Epithelial cell of proximal tubule (primary cell): ENCODE measurements at regions not wholly inside any gene's neighbourhood (a gene's known extent, or its start where the extent isn't known, plus 50 kb on each side); places are given as distances from the start of the nearest gene placed in this dataset.

Source experiments
- DNase-seq: peaks from one replicate; pipeline ENCODE4 v3.0.0-alpha.2; 2011; ENCODE audit warnings: low read depth
- H3K4me3 ChIP-seq: 2 replicates; pipeline ENCODE4 v1.5.1; 2011; ENCODE audit warnings: low read depth, mild to moderate bottlenecking, low read length
- CTCF ChIP-seq: conservative IDR thresholded peaks from 2 replicates; pipeline ENCODE4 v1.5.1; 2012; ENCODE audit warnings: low read depth, mild to moderate bottlenecking, low read length

- no peak overlapping the region for H3K4me3 ChIP-seq
- DNase-seq: no peak
- no peak for TF ChIP-seq CTCF
These were observed 295.2 kb upstream of the THBS1 start for GRCh38 chr15:39285663-39286062.

DNA sequence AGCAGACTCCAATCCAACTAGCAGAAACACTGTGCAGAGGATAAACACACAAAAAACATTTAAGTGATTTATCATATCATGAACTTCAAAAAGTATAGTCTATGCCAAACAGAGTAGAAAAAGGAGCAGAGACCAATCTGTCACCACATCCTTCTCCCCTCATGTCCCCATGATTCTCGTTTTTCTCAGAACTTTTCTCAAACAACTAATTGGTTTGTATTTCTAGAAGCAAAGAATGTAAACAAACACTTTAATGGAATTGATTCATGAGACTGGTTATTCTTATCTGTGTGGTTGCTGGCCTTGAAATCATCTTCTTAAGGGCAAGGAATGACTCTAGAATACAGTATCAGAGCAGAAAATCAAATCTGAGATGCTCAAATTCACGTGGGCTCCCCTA, 294.2 kb upstream of the THBS1 start:
- H3K4me3 ChIP-seq: no peak overlapping the region
- DNase-seq: no peak
- TF ChIP-seq CTCF: no peak

GRCh38 chr15:39287322-39288195, 293.3 kb upstream of the THBS1 start:
- TF ChIP-seq CTCF: no peak
- H3K4me3 ChIP-seq: no peak overlapping the region
- no peak for DNase-seq

- TF ChIP-seq CTCF: no peak
- no peak for DNase-seq
- H3K4me3 ChIP-seq: no peak overlapping the region
These were observed 290.0 kb upstream of the THBS1 start for GRCh38 chr15:39290711-39291435.

DNA sequence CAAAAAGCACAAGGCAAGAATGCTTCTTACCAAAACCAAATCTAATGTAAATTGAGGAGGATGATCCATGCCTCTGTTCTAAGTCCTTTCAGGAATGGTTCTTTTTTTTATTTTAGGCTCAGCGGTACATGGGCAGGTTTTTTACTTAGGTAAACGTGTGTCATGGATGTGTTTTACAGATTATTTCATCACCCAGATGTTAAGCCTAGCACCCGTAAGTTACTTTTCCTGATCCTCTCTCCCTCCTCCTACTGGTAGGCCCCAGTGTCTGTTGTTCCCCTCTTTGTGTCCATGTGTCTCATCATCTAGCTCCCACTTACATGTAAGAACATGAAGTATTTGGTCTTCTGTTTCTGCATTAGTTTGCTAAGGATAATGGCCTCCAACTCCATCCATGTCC, 289.2 kb upstream of the THBS1 start:
- no peak overlapping the region for H3K4me3 ChIP-seq
- DNase-seq: no peak
- TF ChIP-seq CTCF: no peak

DNA sequence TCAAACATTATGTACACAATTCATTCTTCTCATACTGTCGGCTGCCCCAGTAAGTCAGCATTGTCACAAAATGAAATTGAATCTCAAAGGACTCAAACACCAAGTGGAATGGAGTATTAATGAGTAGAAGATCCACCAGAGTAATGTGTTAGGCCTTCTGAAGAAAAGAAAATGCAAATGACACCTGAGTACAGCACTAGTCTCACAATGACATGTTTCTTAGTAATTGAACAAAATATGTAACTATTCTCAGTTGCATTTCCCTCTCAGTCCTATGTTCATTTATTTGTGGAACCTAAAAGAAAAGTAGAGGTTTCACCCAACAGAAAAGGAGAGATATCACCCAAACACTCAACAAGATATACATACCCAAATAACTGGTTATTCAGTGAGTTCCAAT, 283.9 kb upstream of the THBS1 start:
- no peak overlapping the region for H3K4me3 ChIP-seq
- TF ChIP-seq CTCF: no peak
- DNase-seq: no peak
